Limb (tissue), 2 donors: ENCODE measurements at regions not wholly inside any gene's neighbourhood (a gene's known extent, or its start where the extent isn't known, plus 50 kb on each side); places are given as distances from the start of the nearest gene placed in this dataset.
A peak's percentile ranks its signal among the peaks of the same experiment; 100 is the strongest.
"Not testable (repeated sequence)": the region's sequence is repeated elsewhere in the genome, so short reads cannot be mapped to it uniquely, and the experiment has no call there.

ENCODE experiments used
- DNase-seq, 2 donors: peaks; one replicate each; pipeline ENCODE4 v3.0.0-alpha.2; 2016; ENCODE audit errors: extremely low spot score in 2 of 2

DNA sequence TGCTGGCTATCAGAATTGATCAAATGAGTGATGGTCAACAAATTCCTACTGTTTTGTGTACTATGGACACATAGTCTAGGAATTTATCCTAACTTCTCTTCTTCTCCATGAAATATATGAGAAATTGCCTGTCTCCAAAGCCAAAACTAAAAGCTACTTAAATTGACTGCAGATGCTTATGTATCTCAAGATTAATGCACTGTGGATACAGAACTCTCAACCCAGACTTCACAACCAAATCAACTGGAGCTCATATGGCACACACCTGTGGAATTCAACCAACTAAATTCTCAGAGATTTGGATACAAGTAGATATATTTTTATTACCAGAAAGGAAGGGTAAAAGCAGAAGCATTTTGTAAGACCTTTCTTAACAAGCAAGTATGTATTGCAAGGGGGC lies 566.1 kb downstream of the LTN1 start:
- no peak for DNase-seq

DNA sequence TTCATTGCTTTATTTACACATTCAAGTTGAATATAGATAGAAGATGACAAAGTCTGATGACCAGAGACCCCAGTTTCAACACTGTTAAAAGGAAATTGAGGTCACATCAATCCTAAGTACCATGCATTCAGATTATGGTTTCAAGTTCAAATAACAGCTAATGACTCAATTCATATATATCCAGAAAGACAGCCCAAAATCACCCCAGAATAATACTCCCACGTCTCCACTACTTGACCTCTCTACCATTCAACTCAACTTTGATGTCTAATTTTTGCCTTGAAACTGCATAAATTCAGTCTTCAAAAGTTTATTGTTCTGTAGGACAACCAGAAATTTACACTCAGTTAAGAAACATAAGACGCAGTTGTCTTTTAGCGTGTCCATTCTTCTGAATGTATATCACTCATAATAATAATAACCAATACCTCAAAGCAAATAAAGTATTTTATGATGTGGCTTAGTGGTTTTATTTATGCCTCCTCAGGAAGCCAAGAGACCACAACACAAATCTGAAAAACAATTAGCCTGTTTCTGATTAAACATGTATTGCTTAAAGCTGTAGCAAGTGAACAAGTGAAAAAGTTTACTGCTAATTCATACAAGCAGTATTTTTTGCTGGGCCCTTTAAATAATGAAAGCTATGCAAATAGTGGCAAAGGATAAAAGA lies 569.0 kb downstream of the LTN1 start:
- DNase-seq: no peak

- DNase-seq: no peak
Measured at GRCh38 chr21:28421716-28422524, 570.8 kb downstream of the LTN1 start.

DNA sequence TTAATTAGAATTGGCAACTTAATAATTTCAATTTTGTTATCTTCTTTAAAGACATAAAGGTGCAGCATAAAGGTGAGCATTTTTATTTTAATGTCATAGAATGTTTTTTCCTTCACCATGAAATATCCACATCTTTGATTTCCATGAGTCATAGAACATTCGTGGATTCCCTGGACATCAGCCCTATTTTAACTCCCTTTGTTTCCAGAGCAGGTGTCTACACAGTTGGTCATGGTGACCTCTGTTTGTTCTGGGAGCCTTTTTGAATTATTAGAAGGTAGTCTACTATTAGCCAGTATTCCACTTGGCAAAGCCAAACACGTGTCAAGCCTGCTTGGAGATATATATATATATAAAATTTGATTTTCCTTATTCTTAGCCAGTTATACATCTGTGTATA lies 572.9 kb downstream of the LTN1 start:
- DNase-seq: no peak

DNA sequence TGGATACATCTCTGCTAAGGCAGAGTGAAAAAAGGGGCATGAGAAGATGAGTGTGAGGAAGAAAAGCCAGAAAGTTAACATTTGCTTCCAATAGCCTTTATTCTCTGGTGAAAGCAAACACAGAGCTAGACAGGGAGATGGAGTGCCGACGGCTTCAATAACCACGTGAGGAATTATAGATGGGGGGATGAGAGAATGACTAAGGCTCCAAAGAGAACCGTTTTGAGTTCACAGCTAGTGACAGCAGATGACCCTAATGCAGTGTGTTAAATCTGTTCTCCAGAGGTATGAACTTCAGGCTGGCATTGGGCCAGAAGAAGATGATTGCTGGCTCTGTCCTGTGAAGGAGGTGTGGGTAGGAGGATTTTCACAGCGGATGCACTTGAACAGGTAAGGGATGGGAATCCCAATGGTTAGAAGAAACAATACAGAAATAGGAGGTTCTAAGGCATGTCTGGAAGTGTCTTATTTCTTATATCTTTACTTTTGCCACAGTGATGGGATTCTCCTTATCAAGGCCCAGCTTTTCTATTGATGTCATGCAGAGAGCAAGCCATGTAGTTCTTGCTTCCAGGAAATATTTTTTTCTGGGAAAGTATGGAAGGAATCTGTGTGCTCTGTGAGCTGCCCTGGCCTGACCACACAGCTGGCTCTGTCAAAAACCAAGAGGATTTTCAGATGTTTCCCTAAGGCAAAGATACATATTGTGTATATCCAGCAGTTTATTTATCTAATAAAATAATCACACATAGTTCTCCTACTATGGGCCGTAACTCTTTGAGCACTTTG lies 573.8 kb downstream of the LTN1 start:
- DNase-seq: no peak

DNA sequence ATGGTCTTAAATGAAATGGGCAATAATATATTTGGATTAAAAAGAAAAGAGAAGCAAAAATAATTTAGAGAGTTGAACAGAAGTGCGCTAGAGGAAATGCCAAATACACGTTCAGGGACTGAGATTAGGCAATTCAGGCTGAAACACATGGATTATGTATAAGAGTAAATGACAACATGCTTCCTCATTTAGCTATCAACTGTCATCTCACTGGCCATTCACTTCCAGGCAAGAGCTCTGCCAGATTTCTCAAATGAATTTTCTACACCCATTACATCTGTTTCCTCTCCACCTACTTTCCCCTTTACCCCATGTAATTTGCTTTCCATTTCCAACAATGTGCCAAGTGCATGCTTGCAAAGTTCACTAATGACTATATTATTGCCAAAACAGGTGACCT lies 582.4 kb downstream of the LTN1 start:
- no peak for DNase-seq

DNA sequence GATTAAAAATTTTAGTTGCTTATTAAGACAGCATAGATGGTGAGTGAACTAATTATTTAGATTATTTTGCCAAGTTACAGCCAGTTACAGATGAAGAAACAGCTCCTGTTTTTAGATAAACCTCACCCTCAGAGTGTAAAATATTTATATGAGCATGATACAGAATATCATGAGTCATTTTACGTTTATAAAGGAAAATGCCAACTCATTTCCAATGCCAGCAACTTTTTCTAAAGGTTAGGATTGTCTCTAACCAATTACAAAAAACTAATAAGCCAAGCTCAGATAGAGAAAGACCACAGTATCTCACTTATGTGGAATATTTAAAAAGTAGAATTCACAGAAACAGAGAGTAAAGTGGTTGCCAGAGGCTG lies 590.1 kb downstream of the LTN1 start:
- DNase-seq: no peak

DNA sequence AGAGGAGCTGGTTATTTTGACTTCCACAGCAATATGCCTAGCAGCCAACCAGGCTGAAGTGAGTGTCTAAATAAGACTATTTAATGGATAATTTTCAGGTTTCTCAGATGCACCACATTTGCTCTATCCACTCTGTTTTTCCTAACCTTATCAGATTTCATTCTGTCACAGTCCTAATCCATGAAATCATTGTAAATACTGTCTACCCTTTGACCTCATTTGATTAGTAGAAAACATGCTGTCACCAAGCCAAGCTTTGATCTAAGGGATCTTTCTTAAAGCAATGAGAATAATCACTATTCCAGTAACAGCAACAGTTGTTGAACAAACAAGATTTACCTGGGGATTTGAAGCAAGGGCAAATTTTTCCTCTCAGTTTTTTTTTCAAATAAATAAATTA lies 595.6 kb downstream of the LTN1 start:
- DNase-seq: no peak

DNA sequence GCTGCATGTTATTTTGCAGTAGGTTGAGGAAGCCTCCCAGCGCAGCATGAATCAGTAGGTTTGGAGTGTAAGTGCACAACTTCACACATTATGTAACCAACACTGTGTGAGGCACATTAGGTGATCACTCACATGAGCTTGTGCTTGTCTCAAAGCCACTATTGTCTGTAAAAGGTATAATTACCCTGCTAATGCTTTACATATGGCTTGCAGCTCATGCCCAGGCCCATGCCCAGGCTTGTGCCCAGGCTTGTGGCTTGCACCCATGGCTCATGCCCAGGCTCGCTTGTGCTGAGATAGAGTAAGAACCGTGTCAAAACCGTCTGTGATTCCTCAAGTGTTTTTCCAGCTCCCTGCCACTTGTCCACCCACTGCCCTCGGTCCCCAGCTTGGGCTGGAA lies 596.3 kb downstream of the LTN1 start:
- DNase-seq: no peak

GRCh38 chr21:28393279-28393678 lies 599.4 kb downstream of the LTN1 start:
- DNase-seq: no peak

DNA sequence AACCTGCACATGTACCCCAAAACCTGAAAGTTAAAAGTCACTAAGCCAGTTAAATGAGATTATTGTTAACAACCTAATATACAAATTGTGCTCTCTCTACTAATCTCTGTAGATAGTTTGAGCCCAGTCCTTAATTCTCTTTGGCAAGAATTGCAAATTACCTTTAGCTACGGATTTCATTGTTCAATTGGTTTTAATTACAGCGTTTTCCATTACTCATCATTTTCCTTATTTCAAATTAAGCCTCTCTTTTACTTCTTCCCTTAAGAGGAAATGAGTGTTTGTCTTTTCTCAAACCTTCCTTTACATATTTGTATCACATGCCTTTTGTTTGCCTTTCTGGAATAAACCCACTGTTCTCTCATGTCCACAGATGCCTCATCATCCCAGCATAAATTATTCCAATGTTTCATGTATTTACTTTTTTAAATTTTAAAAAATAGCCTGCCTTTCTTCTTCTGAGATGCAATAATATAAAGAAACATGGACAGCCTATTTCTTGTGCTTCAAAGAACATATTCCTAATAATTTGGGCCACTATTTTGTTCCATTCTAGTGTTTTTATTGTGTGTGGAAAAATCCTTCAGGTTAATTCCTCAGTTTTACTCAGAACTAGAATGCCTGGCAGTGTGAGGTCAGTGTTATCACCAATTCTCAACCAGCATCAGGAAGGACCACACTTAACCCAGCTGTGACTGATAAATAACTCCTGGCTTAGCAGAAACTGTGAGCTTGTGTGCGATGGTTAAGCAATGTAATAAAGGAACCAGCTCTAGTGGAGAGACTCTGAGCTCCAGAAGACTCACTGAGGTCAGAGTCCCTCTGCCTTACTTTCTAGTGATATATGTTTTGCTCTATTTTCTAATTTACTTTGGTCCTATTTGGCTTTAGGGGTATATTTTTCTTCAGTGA lies 600.5 kb downstream of the LTN1 start:
- DNase-seq: no peak

- peak in 1 of 2 donors; percentile 21 for DNase-seq
Measured at GRCh38 chr21:28387220-28387619, 605.5 kb downstream of the LTN1 start.

DNA sequence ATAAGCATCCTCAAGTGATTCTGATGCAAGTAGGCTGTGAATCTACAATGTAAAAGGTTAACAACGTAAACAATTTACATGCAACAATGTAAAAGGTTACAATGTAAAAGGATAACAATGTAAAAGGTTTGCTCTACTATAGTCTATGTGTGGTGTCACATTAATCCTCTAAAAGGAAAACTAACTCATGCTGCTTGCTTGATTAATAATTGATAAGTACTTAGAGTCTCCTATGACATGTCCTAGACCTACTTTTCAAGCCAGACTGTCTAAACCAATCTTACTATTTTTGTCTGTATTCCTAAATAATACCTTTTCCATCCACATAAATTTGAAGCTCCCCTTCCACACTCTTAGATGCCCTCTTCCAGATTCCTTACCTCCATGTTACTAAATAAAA lies 606.8 kb downstream of the LTN1 start:
- DNase-seq: no peak

DNA sequence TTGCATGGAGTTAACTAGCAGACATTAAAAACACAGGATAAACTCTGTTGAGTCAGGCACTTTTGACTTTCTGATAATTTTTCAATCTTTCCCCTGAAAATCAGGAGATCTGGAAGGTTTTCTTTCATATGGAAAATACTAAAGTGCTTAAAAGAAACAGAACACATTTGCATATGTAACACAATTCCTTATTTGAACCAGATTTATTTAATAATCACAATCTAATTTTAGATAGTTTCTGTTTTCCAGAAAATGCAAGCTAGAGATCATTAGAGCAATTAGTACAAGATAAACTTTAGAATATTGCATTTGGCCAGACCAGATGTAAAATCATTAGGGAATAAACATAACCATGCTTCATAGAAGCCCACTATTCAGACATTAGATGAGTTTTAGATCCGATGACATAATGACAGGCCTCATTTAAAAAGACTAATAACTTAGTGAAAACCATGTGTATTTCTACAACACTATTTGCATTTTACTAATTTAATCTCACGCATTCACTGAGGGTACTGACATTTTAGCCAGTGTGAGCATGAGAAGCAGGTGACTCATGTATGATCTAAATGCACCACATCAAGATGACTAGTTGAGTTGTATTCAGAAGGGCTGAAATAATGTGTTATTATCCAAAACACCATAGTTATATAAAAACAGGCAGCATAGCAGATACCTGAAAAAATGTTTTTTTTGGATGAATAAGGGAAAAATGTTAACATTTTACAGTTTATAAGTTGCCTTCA lies 611.5 kb downstream of the LTN1 start:
- DNase-seq: not testable (repeated sequence)

DNA sequence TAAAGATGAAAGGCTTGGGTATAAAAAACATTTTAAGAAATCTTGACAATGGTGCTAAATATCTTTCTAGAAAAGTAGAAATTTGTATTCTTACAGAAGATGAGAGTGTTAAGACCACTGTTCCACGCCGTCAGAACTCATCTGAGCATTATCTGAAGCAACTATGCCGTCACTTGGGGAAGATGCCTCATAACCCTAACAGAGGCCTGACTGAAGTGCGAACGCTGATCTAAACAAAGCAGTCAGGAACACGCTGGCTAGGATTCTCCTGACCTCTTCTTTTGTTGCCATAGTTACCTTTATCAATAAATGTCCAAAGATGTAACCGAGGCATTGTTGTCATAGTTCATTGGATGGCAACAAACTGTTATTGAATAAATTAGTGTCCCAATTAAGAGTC lies 612.4 kb downstream of the LTN1 start:
- no peak for DNase-seq

GRCh38 chr21:28378026-28378425 lies 614.7 kb downstream of the LTN1 start:
- no peak for DNase-seq

DNA sequence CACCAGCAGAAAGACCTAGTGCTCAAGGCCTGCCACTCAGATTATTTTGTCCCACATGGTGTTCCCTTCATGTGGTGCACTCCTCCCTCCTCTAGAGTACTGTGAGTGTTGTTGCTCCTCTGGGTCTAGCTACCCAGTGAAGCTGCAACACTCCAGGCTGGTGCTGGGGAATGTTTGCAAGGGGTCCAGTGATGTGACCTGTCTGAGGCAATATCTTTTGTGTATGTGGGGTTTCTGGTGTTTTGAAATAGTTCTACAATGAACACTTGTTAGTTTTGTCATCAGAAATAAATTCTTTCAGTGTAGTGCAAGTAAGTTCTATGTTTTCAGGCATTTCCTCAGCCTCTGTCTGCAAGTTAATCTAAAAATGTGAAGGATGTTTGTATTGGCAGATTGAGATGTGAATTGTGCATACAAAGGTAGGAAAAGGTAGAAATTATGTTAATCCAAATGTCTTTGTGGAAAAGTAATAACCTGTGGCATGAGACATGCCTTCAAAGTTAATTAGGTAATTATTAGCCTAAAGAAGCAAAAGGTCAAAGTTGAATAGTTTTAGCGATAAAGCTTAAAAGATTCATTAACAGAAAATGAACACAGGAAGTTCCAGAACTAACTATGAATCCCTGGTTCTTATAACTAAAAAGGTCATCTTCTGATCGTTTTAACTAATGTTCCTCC lies 616.8 kb downstream of the LTN1 start:
- no peak for DNase-seq

GRCh38 chr21:28374881-28375280 lies 617.8 kb downstream of the LTN1 start:
- DNase-seq: no peak

DNA sequence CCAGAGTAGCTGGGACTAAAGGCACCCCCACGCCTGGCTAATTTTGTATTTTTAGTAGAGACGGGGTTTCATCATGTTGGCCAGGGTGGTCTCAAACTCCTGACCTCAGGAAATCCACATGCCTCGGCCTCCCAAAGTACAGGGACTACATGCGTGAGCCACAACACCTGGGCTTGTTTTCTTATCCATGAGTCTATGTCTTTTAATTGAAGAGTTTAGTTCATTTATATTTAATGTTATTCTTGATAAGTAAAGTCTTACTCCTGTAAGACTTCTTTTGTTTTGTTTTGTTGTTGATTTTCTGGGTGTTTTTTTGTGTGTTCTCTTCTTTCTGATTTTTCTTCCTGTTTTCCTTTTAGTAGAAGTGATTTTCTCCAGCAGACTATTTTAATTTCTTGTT lies 621.0 kb downstream of the LTN1 start:
- DNase-seq: no peak

DNA sequence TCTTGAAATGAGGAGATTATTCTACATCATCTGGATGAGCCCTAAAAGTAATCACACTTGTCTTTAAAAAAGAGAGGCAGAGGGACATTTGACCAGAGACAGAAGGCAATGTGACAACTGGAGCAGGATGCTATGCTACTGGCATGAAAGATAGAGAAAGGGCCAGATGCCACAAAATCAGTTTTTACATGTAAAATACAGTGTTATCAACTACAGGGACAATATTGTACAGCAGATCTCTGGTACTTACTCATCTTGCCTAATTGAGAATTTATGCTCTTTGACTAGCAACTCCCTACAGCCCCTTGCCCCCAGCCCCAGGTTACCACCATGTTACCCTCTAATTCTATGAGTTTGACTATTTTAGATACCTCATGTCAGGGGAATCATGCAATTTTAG lies 633.4 kb downstream of the LTN1 start:
- no peak for DNase-seq
